Caco-2 (cell line): ENCODE measurements at regions not wholly inside any gene's neighbourhood (a gene's known extent, or its start where the extent isn't known, plus 50 kb on each side); places are given as distances from the start of the nearest gene placed in this dataset.
A peak's percentile ranks its signal among the peaks of the same experiment; 100 is the strongest.

ENCODE experiments used
- BruUV-seq: library from RNA; stranded (reverse); fragments of 400-500 nt; replicated peaks from 2 replicates; lab custom pipeline; 2021; lab: Mats Ljungman, UMichigan
- CTCF ChIA-PET: fragments of 300-600 bp; sonication (Branson Sonifier 250); formaldehyde crosslinking; loops from one replicate; lab custom pipeline; 2022; ENCODE audit warnings: antibody characterized with exemption; lab: Charles Lee
- POLR2A ChIA-PET: fragments of 300-600 bp; sonication (Branson Sonifier 250); formaldehyde crosslinking; loops from one replicate; lab custom pipeline; 2022; ENCODE audit warnings: antibody characterized with exemption; lab: Charles Lee
- DNase-seq, 2 experiments: peaks; one replicate each; pipeline versions ENCODE4 v3.0.0 to v3.0.0-alpha.2; 2020 to 2022
- H3K27me3 ChIP-seq: replicated peaks from 2 replicates; pipeline ENCODE4 v1.6.0; 2011; ENCODE audit warnings: low read length; ENCODE audit not compliant: control insufficient read depth, insufficient read depth
- H3K36me3 ChIP-seq: 2 replicates; pipeline ENCODE4 v1.5.1; 2011; ENCODE audit warnings: low read length; ENCODE audit not compliant: control insufficient read depth, insufficient read depth
- H3K4me1 ChIP-seq: fragments of 250-450 bp; sonication (Bioruptor Pico); 2 replicates; pipeline ENCODE4 v1.5.1; 2020; ENCODE audit warnings: mild to moderate bottlenecking
- H3K4me3 ChIP-seq: 2 replicates; pipeline ENCODE4 v1.5.1; 2011; ENCODE audit warnings: low read depth, mild to moderate bottlenecking, control low read depth, low read length
- H3K9me3 ChIP-seq: fragments of 250-450 bp; sonication (Bioruptor Pico); 2 replicates; pipeline ENCODE4 v1.5.1; 2020; ENCODE audit warnings: mild to moderate bottlenecking, moderate library complexity
- H3K27ac Mint-ChIP-seq: one replicate; pipeline ENCODE4 v1.8.0; 2022; ENCODE audit warnings: mixed read lengths; ENCODE audit not compliant: unreplicated experiment
- H3K27me3 Mint-ChIP-seq: one replicate; pipeline ENCODE4 v1.8.0; 2022; ENCODE audit warnings: mixed read lengths; ENCODE audit not compliant: insufficient read depth, unreplicated experiment
- H3K36me3 Mint-ChIP-seq: one replicate; pipeline ENCODE4 v1.8.0; 2022; ENCODE audit warnings: mild to moderate bottlenecking, mixed read lengths; ENCODE audit not compliant: insufficient read depth, unreplicated experiment
- H3K4me1 Mint-ChIP-seq: one replicate; pipeline ENCODE4 v1.8.0; 2022; ENCODE audit warnings: low read depth, mixed read lengths; ENCODE audit not compliant: unreplicated experiment
- H3K4me3 Mint-ChIP-seq: one replicate; pipeline ENCODE4 v1.8.0; 2022; ENCODE audit warnings: mild to moderate bottlenecking, moderate library complexity, mixed read lengths; ENCODE audit not compliant: unreplicated experiment
- H3K9me3 Mint-ChIP-seq: one replicate; pipeline ENCODE4 v1.8.0; 2022; ENCODE audit warnings: mixed read lengths; ENCODE audit not compliant: unreplicated experiment
- CTCF ChIP-seq, 2 experiments: fragments of 200-600 bp in 1 of 2; IDR thresholded peaks; 1 replicate in 1 of 2; 2 replicates in 1 of 2; pipeline versions ENCODE4 v1.5.1 to v1.8.0; 2011 to 2022; ENCODE audit warnings: antibody characterized with exemption in 1 of 2, control low read depth in 1 of 2, inconsistent platforms in 1 of 2, low read depth in 1 of 2, low read length in 1 of 2, mild to moderate bottlenecking in 1 of 2, moderate library complexity in 1 of 2; ENCODE audit not compliant: insufficient read depth in 1 of 2, severe bottlenecking in 1 of 2, unreplicated experiment in 1 of 2
- intact Hi-C: fragments of 100-400 bp; cut with micrococcal nuclease; formaldehyde crosslinking; loops from one replicate; pipeline ENCODE4 v1.10.0; 2022; ENCODE audit not compliant: unreplicated experiment

- Histone ChIP-seq H3K4me1 (0 out of 2 replicates have a peak, but pooled peaks cover 3% of the 10 kb centered on the region), H3K36me3 (no peaks in the 10 kb centered on the region), H3K9me3 (no peaks in the 10 kb centered on the region), H3K27me3 (no peaks in the 10 kb centered on the region), H3K4me3 (no peak overlapping the region)
- ChIA-PET CTCF (no interaction called here), POLR2A (no interaction called here)
- Mint-ChIP-seq H3K27me3 (peaks cover 19% of the 10 kb centered on the region), H3K9me3 (no peaks in the 10 kb centered on the region), H3K4me3 (no peak overlapping the region), H3K36me3 (no peaks in the 10 kb centered on the region), H3K27ac (no peak overlapping the region), H3K4me1 (no peaks in the 10 kb centered on the region)
- intact Hi-C loops, result loop anchor here (5.0 to 10.0 kb wide), 2 partner anchors 346 to 1424 kb away; no protein-coding TSS in a partner anchor
- no TSS peak for BruUV-seq
- no peak for TF ChIP-seq CTCF (IDR thresholded peaks at IDR 0.05; ENCODE audit: insufficient read depth in 1 of 2, low read depth in 1 of 2, low read length in 1 of 2, severe bottlenecking in 1 of 2, unreplicated experiment in 1 of 2)
- DNase-seq, result no peak
Measured at GRCh38 chr2:198311020-198311419, 506.6 kb downstream of the PLCL1 start.

- H3K27me3 Mint-ChIP-seq, result peaks cover 16% of the 10 kb centered on the region
- H3K4me1 Mint-ChIP-seq, result no peaks in the 10 kb centered on the region
- POLR2A ChIA-PET, result no interaction called here
- 0 out of 2 replicates have a peak, but pooled peaks cover 3% of the 10 kb centered on the region for H3K4me1 ChIP-seq
- no peaks in the 10 kb centered on the region for H3K9me3 Mint-ChIP-seq
- H3K27me3 ChIP-seq, result no peaks in the 10 kb centered on the region; the same call in 1 of the 2 replicates
- DNase-seq, result peak in 1 of 2 experiments; percentile 63
- no peaks in the 10 kb centered on the region for H3K9me3 ChIP-seq
- no peaks in the 10 kb centered on the region for H3K36me3 Mint-ChIP-seq
- peak; percentile 76 to 80 for TF ChIP-seq CTCF (IDR thresholded peaks at IDR 0.05; ENCODE audit: insufficient read depth in 1 of 2, low read depth in 1 of 2, low read length in 1 of 2, severe bottlenecking in 1 of 2, unreplicated experiment in 1 of 2)
- no peak overlapping the region for H3K4me3 ChIP-seq
- intact Hi-C loops, result loop anchor here (1.0 to 10.0 kb wide), 3 partner anchors 348 to 1425 kb away; no protein-coding TSS in a partner anchor
- H3K27ac Mint-ChIP-seq, result no peak overlapping the region
- no TSS peak for BruUV-seq
- CTCF ChIA-PET, result interaction anchor here (0.6 kb wide), 1 partner anchor 11 kb away, joined by 3 read pairs; no protein-coding TSS in a partner anchor
- no peak overlapping the region for H3K4me3 Mint-ChIP-seq
- H3K36me3 ChIP-seq, result no peaks in the 10 kb centered on the region
Measured at GRCh38 chr2:198309673-198310280, 505.4 kb downstream of the PLCL1 start.

- H3K36me3 ChIP-seq, result no peaks in the 10 kb centered on the region
- ChIA-PET CTCF (no interaction called here), POLR2A (no interaction called here)
- 0 out of 2 replicates have a peak, but pooled peaks cover 3% of the 10 kb centered on the region for H3K4me1 ChIP-seq
- H3K27me3 ChIP-seq, result no peaks in the 10 kb centered on the region; the same call in 1 of the 2 replicates
- no peaks in the 10 kb centered on the region for H3K9me3 ChIP-seq
- H3K36me3 Mint-ChIP-seq, result no peaks in the 10 kb centered on the region
- no peak overlapping the region for H3K27ac Mint-ChIP-seq
- DNase-seq, result no peak
- H3K9me3 Mint-ChIP-seq, result no peaks in the 10 kb centered on the region
- H3K4me3 Mint-ChIP-seq, result no peak overlapping the region
- BruUV-seq, result no TSS peak
- no peak for TF ChIP-seq CTCF (IDR thresholded peaks at IDR 0.05; ENCODE audit: insufficient read depth in 1 of 2, low read depth in 1 of 2, low read length in 1 of 2, severe bottlenecking in 1 of 2, unreplicated experiment in 1 of 2)
- no peak overlapping the region for H3K4me3 ChIP-seq
- peaks cover 14% of the 10 kb centered on the region for H3K27me3 Mint-ChIP-seq
- H3K4me1 Mint-ChIP-seq, result no peaks in the 10 kb centered on the region
- intact Hi-C loops, result loop anchor here (1.0 kb wide), 1 partner anchor 1177 kb away; no protein-coding TSS in a partner anchor
Measured at GRCh38 chr2:198309081-198309480, 504.7 kb downstream of the PLCL1 start.
